ENCODE measurements at regions not wholly inside any gene's neighbourhood (a gene's known extent, or its start where the extent isn't known, plus 50 kb on each side); places are given as distances from the start of the nearest gene placed in this dataset.

DNA sequence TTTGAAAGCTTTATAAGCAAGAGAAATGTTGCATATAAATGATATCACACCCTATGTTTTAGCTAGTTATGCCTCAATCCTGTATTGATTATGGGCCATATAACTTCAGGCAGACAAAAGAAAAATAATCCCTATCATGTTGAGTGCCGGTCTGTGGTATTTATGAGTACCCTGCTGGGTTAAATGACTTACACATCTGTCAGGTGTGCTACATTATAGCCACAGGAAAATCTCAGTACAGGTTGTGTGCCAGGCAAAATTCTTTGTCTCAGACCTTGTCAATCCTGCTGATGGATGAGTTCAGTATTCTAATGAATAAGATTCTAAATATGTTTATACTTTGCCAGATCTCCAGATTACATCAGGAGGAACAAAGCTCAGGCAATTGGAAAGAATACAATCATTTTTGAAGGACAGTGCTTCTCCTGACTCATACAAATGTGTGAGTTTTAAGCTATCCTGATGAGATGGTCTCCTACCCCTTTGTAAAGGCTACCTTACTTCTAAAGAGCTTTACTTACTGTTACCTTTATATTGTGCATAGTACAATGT lies 109.8 kb upstream of the FOXG1 start:
- no peak for DNase-seq

DNA sequence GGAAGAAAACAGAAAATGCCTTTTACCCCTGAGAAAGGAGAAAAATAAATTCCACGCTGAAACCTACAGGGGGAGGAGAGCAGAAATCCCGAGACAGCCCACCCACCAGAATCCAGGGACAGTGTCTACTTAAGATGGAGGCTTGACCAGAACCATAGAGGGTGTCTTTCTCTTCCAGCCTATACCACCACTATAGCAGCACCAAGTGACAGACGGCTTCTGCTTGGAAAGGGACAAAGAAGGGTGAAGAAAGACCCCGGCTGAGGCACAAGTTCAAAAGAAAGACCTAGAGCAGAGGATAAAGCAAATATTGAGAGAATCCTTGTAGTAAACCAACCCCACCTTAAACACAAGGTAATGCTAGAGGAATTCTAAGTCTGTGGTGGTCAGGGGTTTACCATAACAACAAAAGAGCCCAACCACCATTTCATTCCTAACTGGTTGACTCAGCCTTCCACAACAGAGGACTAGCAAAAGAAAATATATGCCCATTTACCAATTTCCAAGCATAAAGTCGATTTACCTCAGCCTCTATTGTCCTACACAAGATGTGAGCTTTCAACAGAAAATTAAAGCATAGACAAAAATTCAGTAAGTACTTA lies 105.3 kb upstream of the FOXG1 start:
- DNase-seq = no peak

GRCh38 chr14:28666961-28667360 lies 99.6 kb upstream of the FOXG1 start:
- no peak for DNase-seq

DNA sequence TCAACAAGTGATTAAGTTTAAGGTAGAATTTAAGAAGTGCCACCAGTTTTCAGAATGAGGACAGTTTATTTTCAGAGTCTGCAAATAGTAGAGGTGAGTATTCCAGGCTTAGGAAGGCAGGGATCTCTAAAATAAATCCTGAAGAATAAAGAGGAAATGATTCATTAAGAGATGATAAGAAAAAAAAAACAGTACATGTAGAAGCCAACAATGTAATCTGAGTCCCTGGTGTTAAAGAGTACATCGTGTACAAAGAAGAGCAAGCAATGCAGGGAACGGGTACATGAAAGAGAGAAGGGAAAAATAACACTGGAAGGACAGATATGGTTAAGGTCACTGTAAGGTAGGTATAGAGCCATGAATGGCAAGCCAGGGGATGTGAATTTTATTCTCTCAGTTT lies 95.2 kb upstream of the FOXG1 start:
- DNase-seq = no peak

- no peak for DNase-seq
Measured at GRCh38 chr14:28673056-28673455, 93.5 kb upstream of the FOXG1 start.

GRCh38 chr14:28676479-28676878 lies 90.1 kb upstream of the FOXG1 start:
- no peak for DNase-seq

DNA sequence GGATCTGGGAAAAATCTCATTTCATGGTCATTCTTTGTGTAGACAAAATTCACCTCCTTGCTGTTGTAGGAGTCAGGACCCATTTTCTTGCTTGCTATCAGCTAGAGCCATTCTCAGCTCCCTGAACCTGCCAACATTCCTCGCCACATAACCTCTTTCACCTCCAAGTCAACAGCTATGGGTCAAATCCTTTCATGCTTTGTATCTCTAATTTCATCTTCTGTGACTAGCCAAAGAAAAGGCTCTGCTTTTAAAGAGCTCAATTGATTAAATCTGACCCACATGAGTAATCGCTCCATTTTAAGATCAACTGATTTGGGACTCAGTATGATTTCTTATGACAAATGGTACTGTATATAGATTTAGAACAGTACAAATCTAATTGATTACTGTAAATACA lies 89.2 kb upstream of the FOXG1 start:
- DNase-seq = no peak

DNA sequence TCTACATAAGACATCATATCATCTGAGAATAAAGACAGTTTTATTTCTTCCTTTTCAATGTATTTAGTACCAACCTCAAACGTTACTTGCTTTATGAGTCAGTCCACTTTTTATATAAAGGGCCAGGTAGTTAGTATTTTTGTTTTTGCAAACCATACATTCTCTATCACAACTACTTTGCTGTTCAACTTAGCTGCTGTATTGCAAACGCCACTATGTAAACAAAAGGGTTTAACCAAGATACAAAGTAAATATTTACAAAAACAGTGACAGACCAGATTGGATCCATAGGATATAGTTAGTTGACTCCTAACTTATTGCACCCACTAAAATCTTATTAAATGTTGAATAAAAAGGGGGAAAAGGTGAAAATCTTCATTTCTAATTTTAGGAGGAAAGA lies 87.7 kb upstream of the FOXG1 start:
- DNase-seq = no peak

- DNase-seq = no peak
Measured at GRCh38 chr14:28681681-28682080, 84.9 kb upstream of the FOXG1 start.

- DNase-seq = no peak
Measured at GRCh38 chr14:28690029-28690692, 76.4 kb upstream of the FOXG1 start.

DNA sequence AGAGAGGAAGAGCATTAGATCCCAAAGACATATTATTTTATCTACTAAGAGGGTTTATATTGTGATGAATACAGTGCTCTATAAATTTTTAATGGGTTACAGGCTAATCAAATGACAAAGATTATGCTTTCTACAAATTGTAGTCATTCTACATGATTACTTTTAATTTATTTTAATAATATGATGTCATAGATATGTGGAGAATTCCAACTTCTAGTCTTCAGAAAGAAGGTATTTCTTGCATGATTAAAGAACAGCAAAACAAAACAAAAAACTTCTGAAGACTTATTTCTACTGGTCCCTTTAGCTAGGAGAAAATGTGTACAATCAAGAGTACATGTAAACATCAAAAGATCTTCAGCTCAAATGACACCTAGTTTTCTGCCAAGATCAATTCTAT lies 71.5 kb upstream of the FOXG1 start:
- no peak for DNase-seq

DNA sequence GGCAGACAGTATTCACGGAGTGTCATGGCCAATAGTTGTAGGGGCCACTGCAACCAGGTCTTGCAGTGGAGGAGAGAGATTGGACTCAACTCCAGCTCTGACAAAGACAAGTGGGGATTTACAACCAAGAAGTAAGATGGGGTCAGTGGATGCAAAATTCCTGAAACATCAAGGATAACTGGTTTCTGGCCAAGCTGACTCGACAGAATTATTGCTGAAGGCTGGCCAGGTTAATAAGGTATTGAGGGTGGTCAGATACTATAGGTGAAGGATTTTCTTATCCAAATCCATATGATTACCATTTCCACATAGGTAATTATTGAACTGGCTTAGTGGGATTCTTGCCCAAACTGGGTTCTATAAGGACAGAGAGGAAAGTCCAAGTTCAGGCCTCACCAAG lies 64.9 kb upstream of the FOXG1 start:
- no peak for DNase-seq

DNA sequence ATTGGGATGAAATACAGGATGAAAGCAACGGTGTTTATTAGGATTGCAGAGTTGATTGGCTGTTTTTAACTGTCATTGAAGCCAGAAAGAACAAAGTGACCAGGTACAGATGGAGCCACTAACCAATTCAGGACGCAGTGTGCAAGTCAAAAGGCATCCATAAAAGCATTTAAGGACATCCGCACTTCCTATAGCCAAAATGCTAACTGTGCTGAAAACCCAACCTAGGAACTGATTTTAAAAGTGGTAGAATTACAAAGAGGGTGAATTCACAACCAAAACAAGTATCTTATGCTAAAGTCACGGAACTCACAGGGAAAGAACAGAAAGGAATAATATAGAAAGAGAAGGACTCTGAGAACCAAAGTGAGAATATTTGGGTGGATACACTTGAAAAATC lies 63.1 kb upstream of the FOXG1 start:
- no peak for DNase-seq

- no peak for DNase-seq
Measured at GRCh38 chr14:28704153-28704552, 62.4 kb upstream of the FOXG1 start.

- no peak for DNase-seq
Measured at GRCh38 chr14:28707814-28708213, 58.8 kb upstream of the FOXG1 start.

- no peak for DNase-seq
Measured at GRCh38 chr14:28709571-28710305, 56.8 kb upstream of the FOXG1 start.

Data from right hindlimb (tissue), 1 donor.